HG02610 (cell line): ENCODE measurements at regions not wholly inside any gene's neighbourhood (a gene's known extent, or its start where the extent isn't known, plus 50 kb on each side); places are given as distances from the start of the nearest gene placed in this dataset.

Source experiments
- ATAC-seq: cut with Tn5 transposase; IDR thresholded peaks from one replicate; pipeline ENCODE4 v1.9.1; 2021; ENCODE audit warnings: mild to moderate bottlenecking, moderate library complexity; ENCODE audit not compliant: unreplicated experiment

GRCh38 chr3:59107856-59108815 lies 58.3 kb upstream of the CFAP20DC start:
- ATAC-seq: no peak

GRCh38 chr3:59106085-59106648 lies 56.3 kb upstream of the CFAP20DC start:
- no peak for ATAC-seq

GRCh38 chr3:59103552-59103951 lies 53.7 kb upstream of the CFAP20DC start:
- no peak for ATAC-seq

GRCh38 chr3:59101231-59101736 lies 51.5 kb upstream of the CFAP20DC start:
- ATAC-seq: no peak
